Activated B cell treated with CpG ODN at 0.5 μM for 24 hours (primary cell): ENCODE measurements at regions not wholly inside any gene's neighbourhood (a gene's known extent, or its start where the extent isn't known, plus 50 kb on each side); places are given as distances from the start of the nearest gene placed in this dataset.
"Not testable (repeated sequence)": the region's sequence is repeated elsewhere in the genome, so short reads cannot be mapped to it uniquely, and the experiment has no call there.

ENCODE experiments used
- ATAC-seq: fragments of 200-7000 bp; cut with Tn5 transposase; one replicate; pipeline ENCODE4 v1.10.0; 2021; ENCODE audit warnings: low read depth, mild to moderate bottlenecking, moderate library complexity
- CTCF ChIA-PET: fragments of 350-600 bp; sonication (Branson Sonifier 250); formaldehyde crosslinking; loops from one replicate; lab custom pipeline; 2021; ENCODE audit warnings: antibody characterized with exemption; lab: Charles Lee
- POLR2A ChIA-PET: fragments of 350-600 bp; sonication (Branson Sonifier 250); formaldehyde crosslinking; loops from one replicate; lab custom pipeline; 2021; ENCODE audit warnings: antibody characterized with exemption; lab: Charles Lee
- DNase-seq: peaks from one replicate; pipeline ENCODE4 v3.0.0; 2022
- H3K27ac Mint-ChIP-seq: one replicate; pipeline ENCODE4 v1.8.0; 2020; ENCODE audit warnings: mixed read lengths
- H3K27me3 Mint-ChIP-seq: one replicate; pipeline ENCODE4 v1.8.0; 2021; ENCODE audit warnings: mixed read lengths
- H3K36me3 Mint-ChIP-seq: one replicate; pipeline ENCODE4 v1.8.0; 2021; ENCODE audit warnings: low read depth, mixed read lengths
- H3K4me1 Mint-ChIP-seq: one replicate; pipeline ENCODE4 v1.8.0; 2021; ENCODE audit warnings: mixed read lengths
- H3K4me3 Mint-ChIP-seq: one replicate; pipeline ENCODE4 v1.8.0; 2020; ENCODE audit warnings: mild to moderate bottlenecking, mixed read lengths
- H3K9me3 Mint-ChIP-seq: one replicate; pipeline ENCODE4 v1.8.0; 2020; ENCODE audit warnings: mixed read lengths
- CTCF ChIP-seq: fragments of 200-600 bp; IDR thresholded peaks from one replicate; pipeline ENCODE4 v1.8.0; 2022; ENCODE audit warnings: antibody characterized with exemption, mild to moderate bottlenecking
- intact Hi-C: fragments of 100-400 bp; cut with micrococcal nuclease; formaldehyde crosslinking; loops from one replicate; pipeline ENCODE4 v1.15.1; 2024

- intact Hi-C loops = no loop called here
- H3K4me3 Mint-ChIP-seq = no peak overlapping the region
- no peaks in the 10 kb centered on the region for H3K4me1 Mint-ChIP-seq
- ATAC-seq (no peak), DNase-seq (no peak)
- no peaks in the 10 kb centered on the region for H3K27me3 Mint-ChIP-seq
- ChIA-PET CTCF (no interaction called here), POLR2A (no interaction called here)
- H3K36me3 Mint-ChIP-seq = no peaks in the 10 kb centered on the region
- no peak for TF ChIP-seq CTCF
- H3K27ac Mint-ChIP-seq = no peak overlapping the region
- H3K9me3 Mint-ChIP-seq = peaks cover 4% of the 10 kb centered on the region
Observed at GRCh38 chr4:188661502-188661901, 522.3 kb downstream of the TRIML1 start.

- ATAC-seq = no peak
Observed at GRCh38 chr4:188663369-188663768, 524.1 kb downstream of the TRIML1 start.

GRCh38 chr4:188665491-188666457 lies 526.5 kb downstream of the TRIML1 start:
- TF ChIP-seq CTCF = no peak
- Mint-ChIP-seq H3K27me3 (no peaks in the 10 kb centered on the region), H3K9me3 (no peaks in the 10 kb centered on the region), H3K36me3 (no peaks in the 10 kb centered on the region), H3K4me3 (no peak overlapping the region), H3K27ac (no peak overlapping the region), H3K4me1 (no peaks in the 10 kb centered on the region)
- ATAC-seq = no peak
- ChIA-PET POLR2A (no interaction called here), CTCF (no interaction called here)
- intact Hi-C loops = no loop called here
- DNase-seq = no peak

More at GRCh38 chr4:188663369-188663768, 524.1 kb downstream of the TRIML1 start:
- no peak overlapping the region for H3K27ac Mint-ChIP-seq
- TF ChIP-seq CTCF = no peak
- CTCF ChIA-PET = no interaction called here
- no peak overlapping the region for H3K4me3 Mint-ChIP-seq
- intact Hi-C loops = no loop called here
- peaks cover 3% of the 10 kb centered on the region for H3K9me3 Mint-ChIP-seq
- H3K4me1 Mint-ChIP-seq = no peaks in the 10 kb centered on the region
- H3K27me3 Mint-ChIP-seq = no peaks in the 10 kb centered on the region
- no peaks in the 10 kb centered on the region for H3K36me3 Mint-ChIP-seq
- no peak for DNase-seq
- POLR2A ChIA-PET = no interaction called here

- H3K4me1 Mint-ChIP-seq, H3K27ac Mint-ChIP-seq, H3K36me3 Mint-ChIP-seq, H3K27me3 Mint-ChIP-seq, intact Hi-C loops, ATAC-seq, POLR2A ChIA-PET, H3K4me3 Mint-ChIP-seq, DNase-seq, CTCF ChIA-PET: not testable (repeated sequence)
- H3K9me3 Mint-ChIP-seq = peaks cover 15% of the 10 kb centered on the region
Observed at GRCh38 chr4:188678691-188679090, 539.5 kb downstream of the TRIML1 start.

- no peak for TF ChIP-seq CTCF
- Mint-ChIP-seq H3K27ac (no peak overlapping the region), H3K36me3 (no peaks in the 10 kb centered on the region), H3K27me3 (no peaks in the 10 kb centered on the region), H3K4me1 (no peaks in the 10 kb centered on the region), H3K4me3 (no peak overlapping the region), H3K9me3 (peaks cover 14% of the 10 kb centered on the region)
- intact Hi-C loops = no loop called here
- no peak for DNase-seq
- no peak for ATAC-seq
- ChIA-PET CTCF (no interaction called here), POLR2A (no interaction called here)
Observed at GRCh38 chr4:188680004-188680666, 540.9 kb downstream of the TRIML1 start.
